WERI-Rb-1 (cell line): ENCODE measurements at regions not wholly inside any gene's neighbourhood (a gene's known extent, or its start where the extent isn't known, plus 50 kb on each side); places are given as distances from the start of the nearest gene placed in this dataset.
A peak's percentile ranks its signal among the peaks of the same experiment; 100 is the strongest.

Experiments used
- DNase-seq: peaks from one replicate; pipeline ENCODE4 v3.0.0-alpha.2; 2020
- H3K27ac ChIP-seq: fragments of 250-450 bp; sonication (Bioruptor Pico); 2 replicates; pipeline ENCODE4 v1.5.1; 2020; ENCODE audit warnings: mild to moderate bottlenecking, moderate library complexity
- H3K27me3 ChIP-seq: fragments of 250-450 bp; sonication (Bioruptor Pico); 2 replicates; pipeline ENCODE4 v1.5.1; 2021; ENCODE audit warnings: mild to moderate bottlenecking, low read depth, moderate library complexity; ENCODE audit not compliant: insufficient read depth, severe bottlenecking
- H3K36me3 ChIP-seq: fragments of 250-450 bp; sonication (Bioruptor Pico); 2 replicates; pipeline ENCODE4 v1.5.1; 2020; ENCODE audit warnings: mild to moderate bottlenecking, moderate library complexity
- H3K4me3 ChIP-seq: 2 replicates; pipeline ENCODE4 v1.5.1; 2011; ENCODE audit warnings: low read depth, mild to moderate bottlenecking, control low read depth, low read length
- H3K9me3 ChIP-seq: fragments of 250-450 bp; sonication (Bioruptor Pico); 2 replicates; pipeline ENCODE4 v1.5.1; 2021; ENCODE audit warnings: mild to moderate bottlenecking, moderate library complexity; ENCODE audit not compliant: severe bottlenecking
- CTCF ChIP-seq: IDR thresholded peaks from 2 replicates; pipeline ENCODE4 v1.5.1; 2011; ENCODE audit warnings: low read depth, mild to moderate bottlenecking, control low read depth, inconsistent platforms, low read length

GRCh38 chr11:127270851-127271250 lies 270.3 kb upstream of the KIRREL3 start:
- no peak for DNase-seq

GRCh38 chr11:127269911-127270310 lies 269.3 kb upstream of the KIRREL3 start:
- no peak for DNase-seq
- no peak overlapping the region for H3K27ac ChIP-seq
- H3K9me3 ChIP-seq, result peaks cover 7% of the 10 kb centered on the region
- H3K27me3 ChIP-seq, result no peaks in the 10 kb centered on the region
- H3K4me3 ChIP-seq, result no peak overlapping the region
- no peaks in the 10 kb centered on the region for H3K36me3 ChIP-seq
- TF ChIP-seq CTCF, result no peak

More at GRCh38 chr11:127270851-127271250, 270.3 kb upstream of the KIRREL3 start:
- Histone ChIP-seq H3K27me3 (no peaks in the 10 kb centered on the region), H3K9me3 (peaks cover 7% of the 10 kb centered on the region), H3K4me3 (no peak overlapping the region), H3K36me3 (no peaks in the 10 kb centered on the region), H3K27ac (no peak overlapping the region)
- TF ChIP-seq CTCF, result no peak

- 0 out of 2 replicates have a peak, but pooled peaks have one; percentile 6 for TF ChIP-seq CTCF
- H3K27me3 ChIP-seq, result no peaks in the 10 kb centered on the region
- no peak overlapping the region for H3K27ac ChIP-seq
- DNase-seq, result no peak
- no peak overlapping the region for H3K4me3 ChIP-seq
- peaks cover 7% of the 10 kb centered on the region for H3K9me3 ChIP-seq
- no peaks in the 10 kb centered on the region for H3K36me3 ChIP-seq
Observed at GRCh38 chr11:127268932-127269331, 268.4 kb upstream of the KIRREL3 start.

GRCh38 chr11:127268521-127268920 lies 268.0 kb upstream of the KIRREL3 start:
- Histone ChIP-seq H3K27me3 (no peaks in the 10 kb centered on the region), H3K36me3 (no peaks in the 10 kb centered on the region), H3K27ac (no peak overlapping the region), H3K9me3 (peaks cover 7% of the 10 kb centered on the region), H3K4me3 (no peak overlapping the region)
- no peak for DNase-seq
- TF ChIP-seq CTCF, result no peak

GRCh38 chr11:127259102-127259501 lies 258.5 kb upstream of the KIRREL3 start:
- Histone ChIP-seq H3K27ac (no peak overlapping the region), H3K9me3 (peaks cover 2% of the 10 kb centered on the region), H3K36me3 (no peaks in the 10 kb centered on the region), H3K4me3 (no peak overlapping the region), H3K27me3 (no peaks in the 10 kb centered on the region)
- no peak for TF ChIP-seq CTCF
- DNase-seq, result no peak

- no peak overlapping the region for H3K27ac ChIP-seq
- no peaks in the 10 kb centered on the region for H3K9me3 ChIP-seq
- TF ChIP-seq CTCF, result no peak
- no peak for DNase-seq
- no peak overlapping the region for H3K4me3 ChIP-seq
- H3K36me3 ChIP-seq, result no peaks in the 10 kb centered on the region
- H3K27me3 ChIP-seq, result no peaks in the 10 kb centered on the region
Observed at GRCh38 chr11:127255209-127255608, 254.6 kb upstream of the KIRREL3 start.
